ENCODE measurements at regions not wholly inside any gene's neighbourhood (a gene's known extent, or its start where the extent isn't known, plus 50 kb on each side); places are given as distances from the start of the nearest gene placed in this dataset.

- peaks cover 5 to 9% of the 10 kb centered on the region in 2 donors for H3K9me3 Mint-ChIP-seq
- no peaks in the 10 kb centered on the region for H3K27me3 Mint-ChIP-seq (ENCODE audit: low read depth)
- DNase-seq (no peak), ATAC-seq (replicated peaks in 1 of 2) (no peak)
- no peak overlapping the region for H3K27ac Mint-ChIP-seq
- H3K4me1 Mint-ChIP-seq (ENCODE audit: low read depth) = no peaks in the 10 kb centered on the region
- H3K4me3 Mint-ChIP-seq = no peak overlapping the region
- no peaks in the 10 kb centered on the region for H3K36me3 Mint-ChIP-seq (ENCODE audit: insufficient read depth in 2 of 2)
Measured at GRCh38 chr16:61547626-61548025, 488.6 kb downstream of the CDH8 start.

- no peak overlapping the region for H3K4me3 Mint-ChIP-seq
- H3K4me1 Mint-ChIP-seq (ENCODE audit: low read depth) = no peaks in the 10 kb centered on the region
- peaks cover 4 to 8% of the 10 kb centered on the region in 2 donors for H3K9me3 Mint-ChIP-seq
- no peaks in the 10 kb centered on the region for H3K36me3 Mint-ChIP-seq (ENCODE audit: insufficient read depth in 2 of 2)
- H3K27me3 Mint-ChIP-seq (ENCODE audit: low read depth) = no peaks in the 10 kb centered on the region
- DNase-seq (no peak), ATAC-seq (replicated peaks in 1 of 2) (no peak)
- no peak overlapping the region for H3K27ac Mint-ChIP-seq
Measured at GRCh38 chr16:61544165-61544564, 492.1 kb downstream of the CDH8 start.

GRCh38 chr16:61540216-61540615, 496.0 kb downstream of the CDH8 start:
- H3K4me1 Mint-ChIP-seq (ENCODE audit: low read depth) = no peaks in the 10 kb centered on the region
- peaks cover 5 to 13% of the 10 kb centered on the region in 2 donors for H3K9me3 Mint-ChIP-seq
- H3K4me3 Mint-ChIP-seq = no peak overlapping the region
- H3K27ac Mint-ChIP-seq = no peak overlapping the region
- peaks cover 0 to 1% of the 10 kb centered on the region in 2 donors for H3K36me3 Mint-ChIP-seq (ENCODE audit: insufficient read depth in 2 of 2)
- DNase-seq (no peak), ATAC-seq (replicated peaks in 1 of 2) (no peak)
- H3K27me3 Mint-ChIP-seq (ENCODE audit: low read depth) = no peaks in the 10 kb centered on the region

GRCh38 chr16:61530697-61531096, 505.5 kb downstream of the CDH8 start:
- Mint-ChIP-seq H3K4me1 (ENCODE audit: low read depth) (no peaks in the 10 kb centered on the region), H3K4me3 (no peak overlapping the region), H3K36me3 (ENCODE audit: insufficient read depth in 2 of 2) (peaks cover 0 to 3% of the 10 kb centered on the region in 2 donors), H3K27me3 (ENCODE audit: low read depth) (no peaks in the 10 kb centered on the region), H3K9me3 (peaks cover 6 to 19% of the 10 kb centered on the region in 2 donors), H3K27ac (no peak overlapping the region)
- DNase-seq (no peak), ATAC-seq (replicated peaks in 1 of 2) (no peak)

DNA sequence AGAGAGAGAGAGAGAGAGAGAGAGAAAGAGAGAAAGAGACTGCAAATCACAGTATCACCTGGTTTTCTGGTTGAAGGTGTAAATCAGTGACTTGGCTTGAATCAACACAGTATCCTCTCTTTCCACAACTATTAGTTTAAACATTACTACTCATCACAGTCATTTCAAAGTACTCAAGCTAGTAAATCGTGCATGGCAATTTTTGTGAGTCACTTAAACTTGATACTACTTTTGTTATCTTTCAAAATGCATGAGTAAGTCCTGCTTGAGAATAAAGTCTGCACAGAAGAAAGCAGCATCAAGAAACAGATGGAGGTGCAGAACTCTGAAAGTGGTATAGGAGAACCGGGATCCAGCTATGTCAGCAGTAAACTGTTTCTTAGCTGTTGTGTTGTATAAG, 535.4 kb downstream of the CDH8 start:
- DNase-seq = no peak
- no peaks in the 10 kb centered on the region for H3K27me3 Mint-ChIP-seq (ENCODE audit: low read depth)
- H3K9me3 Mint-ChIP-seq = peaks cover 2 to 7% of the 10 kb centered on the region in 2 donors
- H3K4me1 Mint-ChIP-seq (ENCODE audit: low read depth) = no peaks in the 10 kb centered on the region
- no peak overlapping the region for H3K4me3 Mint-ChIP-seq
- ATAC-seq (replicated peaks in 1 of 2) = no peak
- H3K27ac Mint-ChIP-seq = no peak overlapping the region
- no peaks in the 10 kb centered on the region for H3K36me3 Mint-ChIP-seq (ENCODE audit: insufficient read depth in 2 of 2)

GRCh38 chr16:61480250-61480649, 556.0 kb downstream of the CDH8 start:
- ATAC-seq (replicated peaks in 1 of 2) (no peak), DNase-seq (no peak)
- no peak overlapping the region for H3K27ac Mint-ChIP-seq
- H3K4me1 Mint-ChIP-seq (ENCODE audit: low read depth) = no peaks in the 10 kb centered on the region
- peaks cover 0 to 2% of the 10 kb centered on the region in 2 donors for H3K36me3 Mint-ChIP-seq (ENCODE audit: insufficient read depth in 2 of 2)
- no peaks in the 10 kb centered on the region for H3K27me3 Mint-ChIP-seq (ENCODE audit: low read depth)
- H3K4me3 Mint-ChIP-seq = no peak overlapping the region
- H3K9me3 Mint-ChIP-seq = peaks cover 10 to 13% of the 10 kb centered on the region in 2 donors

GRCh38 chr16:61471737-61472136, 564.5 kb downstream of the CDH8 start:
- no peak for ATAC-seq (replicated peaks in 1 of 2)
- no peak overlapping the region for H3K4me3 Mint-ChIP-seq
- no peak for DNase-seq
- H3K36me3 Mint-ChIP-seq (ENCODE audit: insufficient read depth in 2 of 2) = peaks cover 0 to 2% of the 10 kb centered on the region in 2 donors
- peaks cover 14 to 21% of the 10 kb centered on the region in 2 donors for H3K9me3 Mint-ChIP-seq
- H3K27ac Mint-ChIP-seq = no peak overlapping the region
- no peaks in the 10 kb centered on the region for H3K27me3 Mint-ChIP-seq (ENCODE audit: low read depth)
- H3K4me1 Mint-ChIP-seq (ENCODE audit: low read depth) = no peaks in the 10 kb centered on the region

DNA sequence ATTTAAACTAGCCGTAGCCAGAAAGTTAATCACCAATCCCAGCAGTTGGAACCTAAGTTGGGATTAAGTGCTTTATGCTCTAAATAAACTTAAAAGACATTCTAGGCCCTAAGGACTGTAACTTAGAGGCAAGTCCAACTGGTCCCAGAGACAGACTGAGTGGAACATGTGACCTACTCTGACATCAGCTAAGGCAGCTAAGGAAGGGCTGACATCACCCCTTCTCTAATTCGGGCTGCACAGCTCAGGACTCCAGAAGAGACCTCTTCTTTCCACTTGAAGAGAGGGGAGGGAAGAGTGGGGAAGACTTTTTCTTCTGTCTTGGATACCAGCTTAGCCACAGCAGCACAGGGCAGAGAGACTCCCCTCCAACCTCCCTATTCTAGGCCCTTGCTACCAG, 565.2 kb downstream of the CDH8 start:
- Mint-ChIP-seq H3K36me3 (ENCODE audit: insufficient read depth in 2 of 2) (peaks cover 0 to 2% of the 10 kb centered on the region in 2 donors), H3K4me3 (no peak overlapping the region), H3K4me1 (ENCODE audit: low read depth) (no peaks in the 10 kb centered on the region), H3K27me3 (ENCODE audit: low read depth) (no peaks in the 10 kb centered on the region), H3K9me3 (peaks cover 10 to 18% of the 10 kb centered on the region in 2 donors), H3K27ac (no peak overlapping the region)
- DNase-seq (no peak), ATAC-seq (replicated peaks in 1 of 2) (no peak)

DNA sequence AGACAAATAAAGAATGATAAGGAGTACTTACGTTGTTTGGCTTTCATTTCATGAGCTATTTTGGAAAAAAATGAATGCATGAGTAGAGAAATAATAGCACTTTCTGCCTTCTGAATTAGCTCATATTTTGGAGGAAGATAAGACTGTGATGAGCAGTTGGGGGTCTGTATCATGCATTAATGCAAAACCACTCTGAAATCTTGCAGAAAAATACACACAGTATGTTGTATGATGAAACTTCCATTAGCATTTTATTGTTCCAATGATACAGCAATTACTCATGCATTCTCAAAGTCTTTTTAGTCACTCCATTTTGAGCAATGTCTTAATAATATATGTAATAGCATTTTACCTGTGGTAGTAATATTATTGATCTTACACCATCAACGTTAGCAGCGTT, 571.0 kb downstream of the CDH8 start:
- Mint-ChIP-seq H3K9me3 (peaks cover 6 to 10% of the 10 kb centered on the region in 2 donors), H3K36me3 (ENCODE audit: insufficient read depth in 2 of 2) (no peaks in the 10 kb centered on the region), H3K27me3 (ENCODE audit: low read depth) (no peaks in the 10 kb centered on the region), H3K27ac (no peak overlapping the region), H3K4me1 (ENCODE audit: low read depth) (no peaks in the 10 kb centered on the region), H3K4me3 (no peak overlapping the region)
- ATAC-seq (replicated peaks in 1 of 2) = no peak
- DNase-seq = no peak

DNA sequence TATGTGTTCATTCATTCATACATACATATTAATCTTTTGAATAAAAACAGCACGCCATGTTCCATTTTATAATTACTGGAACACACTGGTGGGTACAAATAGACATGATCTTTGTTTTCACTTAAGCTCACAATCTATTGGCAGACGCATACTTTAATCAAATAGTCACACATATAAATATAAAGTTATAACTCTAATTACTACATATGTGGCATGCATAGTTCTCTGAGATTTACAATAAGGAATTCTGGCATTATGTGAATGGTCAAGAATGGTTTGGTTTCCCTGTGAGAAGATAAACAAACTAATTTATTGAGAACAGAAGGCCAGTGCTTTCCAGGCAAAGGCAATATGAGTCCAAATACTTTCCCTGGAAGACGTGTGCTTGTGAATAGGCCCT, 576.2 kb downstream of the CDH8 start:
- H3K4me1 Mint-ChIP-seq (ENCODE audit: low read depth) = no peaks in the 10 kb centered on the region

DNA sequence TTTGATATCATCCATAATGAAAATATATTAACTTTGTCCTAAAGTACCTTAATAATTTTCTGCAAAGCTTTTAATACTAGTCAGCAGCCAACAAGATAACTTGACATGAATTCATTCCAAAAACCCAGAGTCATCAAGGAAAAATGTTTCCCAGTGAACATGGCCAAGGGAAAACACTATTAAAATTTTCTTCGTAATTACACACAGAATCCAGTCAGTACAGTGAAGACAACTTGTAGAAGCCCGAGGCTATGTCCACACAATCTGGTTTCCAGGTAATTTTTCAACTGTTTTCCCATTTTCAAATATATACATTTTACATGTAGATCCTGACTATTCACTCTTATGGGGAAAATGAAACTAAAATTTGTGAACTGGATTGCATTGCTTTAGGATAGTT, 600.9 kb downstream of the CDH8 start:
- no peak for ATAC-seq (replicated peaks in 1 of 2)
- DNase-seq = no peak
- H3K27me3 Mint-ChIP-seq (ENCODE audit: low read depth) = no peaks in the 10 kb centered on the region

More for the DNA sequence above, 576.2 kb downstream of the CDH8 start:
- ATAC-seq (replicated peaks in 1 of 2) (no peak), DNase-seq (no peak)
- H3K36me3 Mint-ChIP-seq (ENCODE audit: insufficient read depth in 2 of 2) = no peaks in the 10 kb centered on the region
- H3K4me3 Mint-ChIP-seq = no peak overlapping the region
- H3K9me3 Mint-ChIP-seq = peaks cover 7 to 12% of the 10 kb centered on the region in 2 donors
- H3K27ac Mint-ChIP-seq = no peak overlapping the region
- H3K27me3 Mint-ChIP-seq (ENCODE audit: low read depth) = no peaks in the 10 kb centered on the region

DNA sequence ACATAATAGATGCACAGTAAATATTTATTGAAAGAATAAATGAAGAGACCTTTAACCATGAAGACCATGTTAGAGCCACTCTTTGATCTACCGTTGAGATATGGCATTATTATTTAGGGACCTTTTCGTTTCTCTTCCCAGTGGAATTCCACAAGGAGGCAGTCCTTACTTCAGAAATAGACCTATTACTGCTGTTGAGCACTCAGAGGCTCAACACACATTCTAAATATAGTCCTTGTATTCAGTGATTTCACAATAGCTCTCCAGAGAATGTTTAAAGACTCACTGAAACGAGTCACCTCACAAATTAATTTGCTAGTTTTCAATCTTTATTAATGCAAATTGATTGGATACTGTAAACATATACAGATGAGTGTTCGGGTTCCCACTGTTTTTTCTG, 603.8 kb downstream of the CDH8 start:
- ATAC-seq (replicated peaks in 1 of 2) (no peak), DNase-seq (no peak)
- Mint-ChIP-seq H3K36me3 (ENCODE audit: insufficient read depth in 2 of 2) (peaks cover 0 to 5% of the 10 kb centered on the region in 2 donors), H3K4me3 (no peak overlapping the region), H3K27ac (no peak overlapping the region), H3K4me1 (ENCODE audit: low read depth) (no peaks in the 10 kb centered on the region), H3K27me3 (ENCODE audit: low read depth) (no peaks in the 10 kb centered on the region), H3K9me3 (peaks cover 10 to 12% of the 10 kb centered on the region in 2 donors)

More for the DNA sequence above, 600.9 kb downstream of the CDH8 start:
- Mint-ChIP-seq H3K4me3 (no peak overlapping the region), H3K4me1 (ENCODE audit: low read depth) (no peaks in the 10 kb centered on the region), H3K9me3 (peaks cover 10 to 11% of the 10 kb centered on the region in 2 donors), H3K27ac (no peak overlapping the region), H3K36me3 (ENCODE audit: insufficient read depth in 2 of 2) (peaks cover 0 to 3% of the 10 kb centered on the region in 2 donors)

DNA sequence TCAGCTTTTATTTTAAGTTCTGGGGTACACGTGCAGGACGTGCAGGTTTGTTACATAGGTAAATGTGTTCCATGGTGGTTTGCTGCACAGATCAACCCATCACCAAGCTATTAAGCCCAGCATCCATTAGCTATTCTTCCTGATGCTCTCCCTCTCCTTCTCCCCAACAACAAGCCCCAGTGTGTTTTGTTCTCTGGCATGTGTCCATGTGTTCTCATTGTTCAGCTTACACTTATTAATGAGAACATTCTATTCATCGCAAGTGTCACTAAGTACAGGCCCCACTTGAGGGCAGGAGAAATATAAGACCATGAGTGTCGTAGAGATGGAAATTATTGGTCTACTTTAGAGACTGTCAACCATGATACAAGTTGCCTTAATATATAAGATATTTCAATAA, 615.1 kb downstream of the CDH8 start:
- H3K9me3 Mint-ChIP-seq = peaks cover 10 to 22% of the 10 kb centered on the region in 2 donors
- ATAC-seq (replicated peaks in 1 of 2) (no peak), DNase-seq (no peak)
- no peak overlapping the region for H3K4me3 Mint-ChIP-seq
- no peaks in the 10 kb centered on the region for H3K27me3 Mint-ChIP-seq (ENCODE audit: low read depth)
- H3K4me1 Mint-ChIP-seq (ENCODE audit: low read depth) = no peaks in the 10 kb centered on the region
- H3K27ac Mint-ChIP-seq = no peak overlapping the region
- peaks cover 1 to 7% of the 10 kb centered on the region in 2 donors for H3K36me3 Mint-ChIP-seq (ENCODE audit: insufficient read depth in 2 of 2)

GRCh38 chr16:61419791-61420190, 616.4 kb downstream of the CDH8 start:
- ATAC-seq (replicated peaks in 1 of 2) = no peak
- no peak overlapping the region for H3K4me3 Mint-ChIP-seq
- H3K9me3 Mint-ChIP-seq = peaks cover 10 to 20% of the 10 kb centered on the region in 2 donors
- peaks cover 3 to 7% of the 10 kb centered on the region in 2 donors for H3K36me3 Mint-ChIP-seq (ENCODE audit: insufficient read depth in 2 of 2)
- H3K27ac Mint-ChIP-seq = no peak overlapping the region
- no peaks in the 10 kb centered on the region for H3K4me1 Mint-ChIP-seq (ENCODE audit: low read depth)
- DNase-seq = no peak
- H3K27me3 Mint-ChIP-seq (ENCODE audit: low read depth) = no peaks in the 10 kb centered on the region

All from activated T-cell treated with anti-CD3 and anti-CD28 coated beads, Interleukin-2, amount 50 U/mL, for 72 hours (primary cell).